HEK293 (cell line): ENCODE measurements at regions not wholly inside any gene's neighbourhood (a gene's known extent, or its start where the extent isn't known, plus 50 kb on each side); places are given as distances from the start of the nearest gene placed in this dataset.

Experiments
- MZF1 ChIP-seq: fragments of 450-650 bp; formaldehyde crosslinking; IDR thresholded peaks from 2 replicates; pipeline ENCODE4 v1.5.1; 2017; ENCODE audit warnings: missing biosample characterization, missing genetic modification characterization, borderline replicate concordance
- RBAK ChIP-seq: fragments of 450-650 bp; formaldehyde crosslinking; IDR thresholded peaks from 2 replicates; pipeline ENCODE4 v1.5.1; 2016; ENCODE audit warnings: missing biosample characterization, missing genetic modification characterization
- YY1 ChIP-seq: fragments of 450-650 bp; formaldehyde crosslinking; IDR thresholded peaks from 2 replicates; pipeline ENCODE4 v1.5.1; 2018; ENCODE audit warnings: missing biosample characterization, missing genetic modification characterization
- ZNF112 ChIP-seq: fragments of 450-650 bp; formaldehyde crosslinking; IDR thresholded peaks from 2 replicates; pipeline ENCODE4 v1.5.0; 2017; ENCODE audit warnings: missing biosample characterization, missing genetic modification characterization
- ZNF155 ChIP-seq: fragments of 450-650 bp; formaldehyde crosslinking; IDR thresholded peaks from 2 replicates; pipeline ENCODE4 v1.5.1; 2016; ENCODE audit warnings: missing biosample characterization, missing genetic modification characterization
- ZNF311 ChIP-seq: fragments of 450-650 bp; formaldehyde crosslinking; IDR thresholded peaks from 2 replicates; pipeline ENCODE4 v1.5.1; 2017; ENCODE audit warnings: missing biosample characterization, missing genetic modification characterization, borderline replicate concordance
- ZNF555 ChIP-seq: fragments of 450-650 bp; formaldehyde crosslinking; conservative IDR thresholded peaks from 2 replicates; pipeline ENCODE4 v1.5.1; 2017; ENCODE audit warnings: missing biosample characterization, mild to moderate bottlenecking, missing genetic modification characterization, inconsistent platforms
- ZNF707 ChIP-seq: fragments of 450-650 bp; formaldehyde crosslinking; IDR thresholded peaks from 2 replicates; pipeline ENCODE4 v1.5.1; 2016; ENCODE audit warnings: missing biosample characterization, missing genetic modification characterization
- ZNF76 ChIP-seq: fragments of 450-650 bp; formaldehyde crosslinking; IDR thresholded peaks from 2 replicates; pipeline ENCODE4; 2016; ENCODE audit warnings: low read depth, missing biosample characterization, missing genetic modification characterization, borderline replicate concordance
- TF ChIP-seq, protein P1 (sequence below): fragments of 450-650 bp; formaldehyde crosslinking; IDR thresholded peaks from 2 replicates; pipeline ENCODE4 v1.5.1; 2016; ENCODE audit warnings: missing biosample characterization, missing genetic modification characterization
- TF ChIP-seq, protein P2 (sequence below): fragments of 450-650 bp; formaldehyde crosslinking; IDR thresholded peaks from 2 replicates; pipeline ENCODE4 v1.5.1; 2016; ENCODE audit warnings: missing biosample characterization, missing genetic modification characterization
- TF ChIP-seq, protein P3 (sequence below): fragments of 450-650 bp; formaldehyde crosslinking; IDR thresholded peaks from 2 replicates; pipeline ENCODE4; 2016; ENCODE audit warnings: missing biosample characterization, missing genetic modification characterization
- TF ChIP-seq, protein P4 (sequence below): fragments of 450-650 bp; formaldehyde crosslinking; conservative IDR thresholded peaks from 2 replicates; pipeline ENCODE4 v1.5.1; 2016; ENCODE audit warnings: low read depth, missing biosample characterization, missing genetic modification characterization

DNA sequence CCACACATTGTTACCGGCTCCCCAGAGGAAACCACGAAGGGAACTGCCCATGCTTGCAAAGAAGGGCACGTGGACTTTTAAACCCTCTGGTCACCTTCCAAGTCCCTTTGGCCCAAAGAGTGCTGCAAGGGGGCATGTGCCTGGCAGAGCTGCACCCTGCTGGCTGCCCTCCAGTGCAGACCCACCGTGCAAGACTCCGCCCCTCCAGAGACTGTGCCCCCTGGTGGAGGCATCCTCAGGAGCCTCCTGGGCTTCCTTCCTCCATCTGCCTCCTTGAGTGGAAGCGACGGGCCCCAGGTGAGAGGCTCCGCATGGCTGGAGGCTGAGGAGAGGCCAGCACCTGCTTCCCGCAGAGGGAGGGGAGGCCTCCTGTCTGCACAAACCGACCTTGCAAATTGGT, 100.6 kb downstream of the CRYAA start:
- TF ChIP-seq, protein P1, sequence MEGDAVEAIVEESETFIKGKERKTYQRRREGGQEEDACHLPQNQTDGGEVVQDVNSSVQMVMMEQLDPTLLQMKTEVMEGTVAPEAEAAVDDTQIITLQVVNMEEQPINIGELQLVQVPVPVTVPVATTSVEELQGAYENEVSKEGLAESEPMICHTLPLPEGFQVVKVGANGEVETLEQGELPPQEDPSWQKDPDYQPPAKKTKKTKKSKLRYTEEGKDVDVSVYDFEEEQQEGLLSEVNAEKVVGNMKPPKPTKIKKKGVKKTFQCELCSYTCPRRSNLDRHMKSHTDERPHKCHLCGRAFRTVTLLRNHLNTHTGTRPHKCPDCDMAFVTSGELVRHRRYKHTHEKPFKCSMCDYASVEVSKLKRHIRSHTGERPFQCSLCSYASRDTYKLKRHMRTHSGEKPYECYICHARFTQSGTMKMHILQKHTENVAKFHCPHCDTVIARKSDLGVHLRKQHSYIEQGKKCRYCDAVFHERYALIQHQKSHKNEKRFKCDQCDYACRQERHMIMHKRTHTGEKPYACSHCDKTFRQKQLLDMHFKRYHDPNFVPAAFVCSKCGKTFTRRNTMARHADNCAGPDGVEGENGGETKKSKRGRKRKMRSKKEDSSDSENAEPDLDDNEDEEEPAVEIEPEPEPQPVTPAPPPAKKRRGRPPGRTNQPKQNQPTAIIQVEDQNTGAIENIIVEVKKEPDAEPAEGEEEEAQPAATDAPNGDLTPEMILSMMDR (tag by site-specific recombination): peak; percentile 66
- TF ChIP-seq, protein P2, sequence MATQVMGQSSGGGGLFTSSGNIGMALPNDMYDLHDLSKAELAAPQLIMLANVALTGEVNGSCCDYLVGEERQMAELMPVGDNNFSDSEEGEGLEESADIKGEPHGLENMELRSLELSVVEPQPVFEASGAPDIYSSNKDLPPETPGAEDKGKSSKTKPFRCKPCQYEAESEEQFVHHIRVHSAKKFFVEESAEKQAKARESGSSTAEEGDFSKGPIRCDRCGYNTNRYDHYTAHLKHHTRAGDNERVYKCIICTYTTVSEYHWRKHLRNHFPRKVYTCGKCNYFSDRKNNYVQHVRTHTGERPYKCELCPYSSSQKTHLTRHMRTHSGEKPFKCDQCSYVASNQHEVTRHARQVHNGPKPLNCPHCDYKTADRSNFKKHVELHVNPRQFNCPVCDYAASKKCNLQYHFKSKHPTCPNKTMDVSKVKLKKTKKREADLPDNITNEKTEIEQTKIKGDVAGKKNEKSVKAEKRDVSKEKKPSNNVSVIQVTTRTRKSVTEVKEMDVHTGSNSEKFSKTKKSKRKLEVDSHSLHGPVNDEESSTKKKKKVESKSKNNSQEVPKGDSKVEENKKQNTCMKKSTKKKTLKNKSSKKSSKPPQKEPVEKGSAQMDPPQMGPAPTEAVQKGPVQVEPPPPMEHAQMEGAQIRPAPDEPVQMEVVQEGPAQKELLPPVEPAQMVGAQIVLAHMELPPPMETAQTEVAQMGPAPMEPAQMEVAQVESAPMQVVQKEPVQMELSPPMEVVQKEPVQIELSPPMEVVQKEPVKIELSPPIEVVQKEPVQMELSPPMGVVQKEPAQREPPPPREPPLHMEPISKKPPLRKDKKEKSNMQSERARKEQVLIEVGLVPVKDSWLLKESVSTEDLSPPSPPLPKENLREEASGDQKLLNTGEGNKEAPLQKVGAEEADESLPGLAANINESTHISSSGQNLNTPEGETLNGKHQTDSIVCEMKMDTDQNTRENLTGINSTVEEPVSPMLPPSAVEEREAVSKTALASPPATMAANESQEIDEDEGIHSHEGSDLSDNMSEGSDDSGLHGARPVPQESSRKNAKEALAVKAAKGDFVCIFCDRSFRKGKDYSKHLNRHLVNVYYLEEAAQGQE (tag by site-specific recombination): no peak
- TF ChIP-seq ZNF311 (no peak), MZF1 (no peak), ZNF76 (tag by site-specific recombination) (no peak), ZNF112 (tag by site-specific recombination) (no peak), RBAK (no peak), ZNF707 (no peak), ZNF555 (tag by site-specific recombination) (no peak), YY1 (no peak), ZNF155 (tag by site-specific recombination) (no peak)
- TF ChIP-seq, protein P3, sequence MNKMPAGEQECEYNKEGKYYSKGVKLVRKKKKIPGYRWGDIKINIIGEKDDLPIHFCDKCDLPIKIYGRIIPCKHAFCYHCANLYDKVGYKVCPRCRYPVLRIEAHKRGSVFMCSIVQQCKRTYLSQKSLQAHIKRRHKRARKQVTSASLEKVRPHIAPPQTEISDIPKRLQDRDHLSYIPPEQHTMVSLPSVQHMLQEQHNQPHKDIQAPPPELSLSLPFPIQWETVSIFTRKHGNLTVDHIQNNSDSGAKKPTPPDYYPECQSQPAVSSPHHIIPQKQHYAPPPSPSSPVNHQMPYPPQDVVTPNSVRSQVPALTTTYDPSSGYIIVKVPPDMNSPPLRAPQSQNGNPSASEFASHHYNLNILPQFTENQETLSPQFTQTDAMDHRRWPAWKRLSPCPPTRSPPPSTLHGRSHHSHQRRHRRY (tag by site-specific recombination): no peak
- TF ChIP-seq, protein P4, sequence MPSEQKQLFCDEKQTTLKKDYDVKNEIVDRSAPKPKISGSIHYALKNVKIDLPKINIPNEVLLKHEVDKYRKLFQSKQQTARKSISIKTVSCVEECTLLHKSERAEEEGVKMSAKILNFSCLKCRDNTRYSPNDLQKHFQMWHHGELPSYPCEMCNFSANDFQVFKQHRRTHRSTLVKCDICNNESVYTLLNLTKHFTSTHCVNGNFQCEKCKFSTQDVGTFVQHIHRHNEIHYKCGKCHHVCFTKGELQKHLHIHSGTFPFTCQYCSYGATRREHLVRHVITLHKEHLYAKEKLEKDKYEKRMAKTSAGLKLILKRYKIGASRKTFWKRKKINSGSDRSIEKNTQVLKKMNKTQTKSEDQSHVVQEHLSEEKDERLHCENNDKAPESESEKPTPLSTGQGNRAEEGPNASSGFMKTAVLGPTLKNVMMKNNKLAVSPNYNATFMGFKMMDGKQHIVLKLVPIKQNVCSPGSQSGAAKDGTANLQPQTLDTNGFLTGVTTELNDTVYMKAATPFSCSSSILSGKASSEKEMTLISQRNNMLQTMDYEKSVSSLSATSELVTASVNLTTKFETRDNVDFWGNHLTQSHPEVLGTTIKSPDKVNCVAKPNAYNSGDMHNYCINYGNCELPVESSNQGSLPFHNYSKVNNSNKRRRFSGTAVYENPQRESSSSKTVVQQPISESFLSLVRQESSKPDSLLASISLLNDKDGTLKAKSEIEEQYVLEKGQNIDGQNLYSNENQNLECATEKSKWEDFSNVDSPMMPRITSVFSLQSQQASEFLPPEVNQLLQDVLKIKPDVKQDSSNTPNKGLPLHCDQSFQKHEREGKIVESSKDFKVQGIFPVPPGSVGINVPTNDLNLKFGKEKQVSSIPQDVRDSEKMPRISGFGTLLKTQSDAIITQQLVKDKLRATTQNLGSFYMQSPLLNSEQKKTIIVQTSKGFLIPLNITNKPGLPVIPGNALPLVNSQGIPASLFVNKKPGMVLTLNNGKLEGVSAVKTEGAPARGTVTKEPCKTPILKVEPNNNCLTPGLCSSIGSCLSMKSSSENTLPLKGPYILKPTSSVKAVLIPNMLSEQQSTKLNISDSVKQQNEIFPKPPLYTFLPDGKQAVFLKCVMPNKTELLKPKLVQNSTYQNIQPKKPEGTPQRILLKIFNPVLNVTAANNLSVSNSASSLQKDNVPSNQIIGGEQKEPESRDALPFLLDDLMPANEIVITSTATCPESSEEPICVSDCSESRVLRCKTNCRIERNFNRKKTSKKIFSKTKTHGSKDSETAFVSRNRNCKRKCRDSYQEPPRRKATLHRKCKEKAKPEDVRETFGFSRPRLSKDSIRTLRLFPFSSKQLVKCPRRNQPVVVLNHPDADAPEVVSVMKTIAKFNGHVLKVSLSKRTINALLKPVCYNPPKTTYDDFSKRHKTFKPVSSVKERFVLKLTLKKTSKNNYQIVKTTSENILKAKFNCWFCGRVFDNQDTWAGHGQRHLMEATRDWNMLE (tag by site-specific recombination): no peak
